IPS DF 4.7 (cell line): ENCODE measurements at regions not wholly inside any gene's neighbourhood (a gene's known extent, or its start where the extent isn't known, plus 50 kb on each side); places are given as distances from the start of the nearest gene placed in this dataset.

Experiments
- DNase-seq: peaks from one replicate; pipeline ENCODE4 v3.0.0-alpha.2; 2013; ENCODE audit warnings: low spot score; ENCODE audit errors: extremely low read depth

DNA sequence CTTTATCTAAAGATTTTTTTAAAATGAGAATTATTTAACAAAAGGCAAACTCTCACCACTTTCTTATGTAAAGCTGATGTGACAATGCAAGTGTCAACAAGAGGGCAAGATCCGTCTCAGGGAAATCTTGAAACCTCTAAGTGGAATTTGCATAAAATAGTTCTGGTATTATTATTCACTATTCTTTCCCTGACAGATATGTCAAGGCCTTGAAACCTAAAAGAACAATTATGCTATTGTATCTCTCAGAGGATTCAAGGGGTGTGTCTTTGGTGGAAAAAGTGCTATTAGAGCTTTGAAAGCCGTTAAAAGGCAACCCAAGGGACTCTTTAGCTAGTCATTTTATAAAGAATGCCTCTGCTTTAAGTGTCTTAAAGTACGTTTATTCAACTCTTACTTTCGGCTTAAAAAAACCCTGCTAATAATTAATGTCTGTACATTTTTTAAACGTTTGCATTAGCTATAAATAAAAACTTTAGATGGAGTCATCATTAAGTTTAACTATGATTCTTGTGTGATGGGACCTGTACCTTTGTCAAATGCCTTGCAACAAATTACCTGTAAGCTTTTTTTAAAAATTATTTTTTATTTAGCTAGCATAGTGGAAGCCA is 585.5 kb downstream of the VRK1 start:
- no peak for DNase-seq

GRCh38 chr14:97385727-97386126 is 588.5 kb downstream of the VRK1 start:
- no peak for DNase-seq

GRCh38 chr14:97387252-97387874 is 590.2 kb downstream of the VRK1 start:
- DNase-seq = no peak

- DNase-seq = no peak
Observed at GRCh38 chr14:97388408-97388807, 591.2 kb downstream of the VRK1 start.

- no peak for DNase-seq
Observed at GRCh38 chr14:97390096-97390724, 593.0 kb downstream of the VRK1 start.

GRCh38 chr14:97393244-97393643 is 596.1 kb downstream of the VRK1 start:
- no peak for DNase-seq

GRCh38 chr14:97395068-97395467 is 597.9 kb downstream of the VRK1 start:
- DNase-seq = no peak

- no peak for DNase-seq
Observed at GRCh38 chr14:97401714-97402113, 604.5 kb downstream of the VRK1 start.

DNA sequence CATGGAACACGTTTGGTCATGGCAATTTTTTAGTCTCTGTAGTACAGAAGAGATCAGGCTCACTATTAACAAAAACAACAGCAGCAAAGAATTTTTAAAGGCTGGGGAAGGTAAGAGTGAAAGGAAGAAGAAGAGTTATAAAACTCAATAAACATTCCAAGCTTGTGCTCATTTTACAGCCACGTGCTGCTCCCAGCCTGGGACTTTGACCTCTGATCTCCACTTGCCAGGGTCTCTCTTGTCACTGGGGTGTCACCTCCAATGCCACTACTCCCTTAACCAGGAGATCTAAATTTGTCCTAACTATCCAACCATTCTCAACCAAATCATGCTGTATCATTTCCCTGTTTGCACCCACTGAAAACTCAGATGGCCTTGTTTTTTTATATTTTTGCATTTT is 605.1 kb downstream of the VRK1 start:
- no peak for DNase-seq

- no peak for DNase-seq
Observed at GRCh38 chr14:97407701-97408407, 610.7 kb downstream of the VRK1 start.

- no peak for DNase-seq
Observed at GRCh38 chr14:97408503-97408902, 611.3 kb downstream of the VRK1 start.

DNA sequence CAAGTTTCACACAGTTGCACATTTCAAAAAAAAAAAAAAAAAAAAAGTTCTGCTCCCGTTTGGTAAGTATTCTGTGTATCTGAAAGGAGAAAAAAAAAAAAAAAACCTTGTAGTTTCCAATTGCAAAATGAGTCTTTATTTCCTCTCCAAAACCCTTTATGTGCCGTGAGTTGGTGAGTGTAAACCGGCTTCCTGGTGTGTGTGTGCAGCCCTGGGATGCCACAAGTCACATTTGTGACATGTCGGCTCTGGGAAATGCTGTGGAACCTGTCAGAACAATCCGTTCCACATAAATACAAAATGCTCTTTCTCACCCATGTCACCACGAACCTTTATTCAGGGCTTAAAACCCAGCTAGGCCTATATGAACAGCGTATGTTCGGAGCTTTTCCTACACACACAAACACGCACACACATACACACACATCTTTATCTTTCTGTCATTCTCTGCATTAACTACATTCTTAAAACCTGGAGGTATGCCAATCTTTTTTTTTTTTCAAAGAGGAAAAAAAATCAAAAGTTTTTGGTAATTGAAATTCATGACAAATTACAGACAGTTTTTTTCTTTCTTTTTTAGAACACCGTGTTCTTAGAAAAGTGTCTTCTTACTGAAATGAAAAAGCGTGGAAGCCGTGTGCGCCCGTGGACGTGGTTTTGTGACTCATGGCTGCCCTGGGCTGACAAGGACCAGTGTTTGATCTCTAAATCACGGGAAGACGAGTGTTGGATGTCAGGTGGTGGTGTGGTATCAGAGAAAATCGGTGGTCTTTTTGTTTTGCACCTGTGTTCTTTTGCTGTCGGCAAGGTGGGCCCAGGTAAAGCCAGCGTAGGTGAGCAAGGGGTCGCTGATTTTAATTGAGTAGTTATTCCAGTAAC is 612.0 kb downstream of the VRK1 start:
- no peak for DNase-seq

GRCh38 chr14:97410667-97411620 is 613.8 kb downstream of the VRK1 start:
- no peak for DNase-seq

- DNase-seq = no peak
Observed at GRCh38 chr14:97411938-97412612, 614.9 kb downstream of the VRK1 start.

GRCh38 chr14:97413022-97413539 is 615.9 kb downstream of the VRK1 start:
- no peak for DNase-seq

DNA sequence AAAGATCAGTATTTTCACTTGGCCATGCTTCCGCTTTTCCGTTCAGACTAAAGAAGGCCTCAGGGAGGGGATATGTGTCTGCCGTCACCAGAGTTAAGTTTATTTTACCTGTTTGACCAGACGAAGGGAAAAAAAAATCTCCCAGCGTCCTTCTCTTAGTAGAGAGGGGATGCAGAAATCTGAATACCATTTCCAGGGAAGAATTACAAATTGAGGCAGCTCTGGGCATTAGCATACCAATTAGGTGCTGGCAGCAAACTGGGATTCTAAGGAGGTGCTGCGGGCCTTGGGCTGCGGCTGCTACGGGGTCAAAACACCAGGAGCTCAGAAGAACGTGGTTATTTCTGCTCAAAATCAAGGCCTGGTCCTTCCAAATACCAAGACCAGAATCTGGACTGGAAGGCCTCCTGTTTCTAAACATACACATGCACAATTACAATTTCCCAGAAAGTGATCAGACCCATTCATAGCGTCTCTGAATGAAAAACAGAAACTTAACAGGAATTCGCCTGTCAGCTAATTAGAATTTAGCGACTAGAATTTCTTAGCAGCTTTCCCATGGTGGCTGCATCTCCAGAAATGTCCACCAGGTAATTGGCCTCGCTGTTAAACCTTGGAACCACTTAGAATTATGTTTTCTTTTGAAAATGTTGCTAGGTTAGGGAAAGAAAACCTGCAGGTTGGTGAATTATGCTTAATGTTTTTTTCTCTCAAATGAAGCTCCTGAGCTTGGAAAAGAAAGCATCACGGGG is 617.0 kb downstream of the VRK1 start:
- DNase-seq = no peak

- no peak for DNase-seq
Observed at GRCh38 chr14:97414718-97415098, 617.5 kb downstream of the VRK1 start.

GRCh38 chr14:97415907-97416306 is 618.7 kb downstream of the VRK1 start:
- DNase-seq = no peak

DNA sequence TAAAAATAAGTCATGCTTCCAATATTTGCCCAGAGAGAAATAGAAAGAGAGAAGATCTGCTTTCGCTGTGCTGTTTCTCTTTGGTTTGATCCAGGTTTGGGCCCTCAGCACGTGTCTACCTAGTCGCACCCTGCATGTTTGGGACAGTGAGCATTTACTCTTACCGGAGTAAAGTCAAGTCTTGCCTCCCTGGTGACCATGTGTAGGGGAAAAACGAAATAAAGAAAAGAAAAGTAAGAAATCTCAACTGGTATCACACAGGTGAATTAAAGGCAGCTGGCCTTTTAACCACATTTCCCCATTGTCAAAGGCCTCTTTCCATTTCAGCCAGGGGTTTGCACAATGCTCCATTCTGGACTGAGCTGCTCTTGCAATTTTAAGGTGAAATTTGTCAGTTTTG is 619.4 kb downstream of the VRK1 start:
- no peak for DNase-seq
